Esophagus squamous epithelium (tissue), 5 donors: ENCODE measurements at regions not wholly inside any gene's neighbourhood (a gene's known extent, or its start where the extent isn't known, plus 50 kb on each side); places are given as distances from the start of the nearest gene placed in this dataset.

Experiments used
- DNase-seq: peaks from one replicate; lab custom pipeline; 2025; lab: John Stamatoyannopoulos, UW
- H3K27ac ChIP-seq, 4 donors: fragments of 200-600 bp; sonication (generic); one replicate each; pipeline ENCODE4 v1.5.1; 2016 to 2019; ENCODE audit warnings: mild to moderate bottlenecking in 1 of 4
- H3K27me3 ChIP-seq, 4 donors: fragments of 200-600 bp; sonication (generic); 1 replicate in 3 of 4; 2 replicates in 1 of 4; pipeline versions ENCODE4 v1.5.1 to v1.6.0; 2017 to 2021; ENCODE audit warnings: antibody characterized with exemption in 1 of 4
- H3K36me3 ChIP-seq, 3 donors: fragments of 200-600 bp; sonication (generic); one replicate each; pipeline ENCODE4 v1.5.1; 2016 to 2019
- H3K4me1 ChIP-seq, 3 donors: fragments of 200-600 bp; sonication (generic); one replicate each; pipeline ENCODE4 v1.5.1; 2017 to 2019
- H3K4me3 ChIP-seq, 4 donors: fragments of 200-600 bp; sonication (generic); 1 replicate in 3 of 4; 2 replicates in 1 of 4; pipeline ENCODE4 v1.5.1; 2016 to 2019; ENCODE audit warnings: mild to moderate bottlenecking in 2 of 4, moderate library complexity in 1 of 4
- H3K9me3 ChIP-seq, 3 donors: fragments of 200-600 bp; sonication (generic); one replicate each; pipeline ENCODE4 v1.5.1; 2016 to 2019
- CTCF ChIP-seq, 6 experiments: fragments of 450-650 bp in 4 of 6; fragments of 200-600 bp in 2 of 6; sonication (generic) in 2 of 6; IDR thresholded peaks; one replicate each; pipeline ENCODE4 v1.5.1; 2016 to 2019; ENCODE audit warnings: antibody characterized with exemption in 6 of 6, mild to moderate bottlenecking in 4 of 6, moderate library complexity in 4 of 6
- POLR2A ChIP-seq, 4 donors: fragments of 450-650 bp; IDR thresholded peaks; one replicate each; pipeline ENCODE4 v1.6.1; 2017; ENCODE audit warnings: antibody characterized with exemption in 4 of 4, mild to moderate bottlenecking in 4 of 4, moderate library complexity in 3 of 4
- WGBS, 2 donors: methylation state at CpG; one replicate each; pipeline ENCODE4 v1.1.5; 2018; 5-methylcytosine and 5-hydroxymethylcytosine counted together
- intact Hi-C: fragments of 100-400 bp; cut with DNase I; formaldehyde crosslinking; loops from one replicate; pipeline ENCODE4 v1.15.0; 2022
- donor health status: DM: yes; HTN: yes; CAD: no.

- Histone ChIP-seq H3K4me3 (no peak overlapping the region), H3K27ac (no peak overlapping the region), H3K9me3 (no peaks in the 10 kb centered on the region), H3K36me3 (no peaks in the 10 kb centered on the region), H3K27me3 (no peaks in the 10 kb centered on the region), H3K4me1 (no peaks in the 10 kb centered on the region)
- no peak for DNase-seq
- WGBS, 2 donors = 71 to 83% methylated on average over 4 of the region's 4 CpGs
- no peak for TF ChIP-seq CTCF (IDR thresholded peaks at IDR 0.05)
- no peak for TF ChIP-seq POLR2A (IDR thresholded peaks at IDR 0.05)
- intact Hi-C loops = no loop called here
Observed at GRCh38 chr7:10083766-10084165, 889.9 kb upstream of the PHF14 start.

- no peaks in the 10 kb centered on the region for H3K27me3 ChIP-seq
- no peak overlapping the region for H3K27ac ChIP-seq
- DNase-seq = no peak
- H3K4me3 ChIP-seq = no peak overlapping the region
- no peaks in the 10 kb centered on the region for H3K9me3 ChIP-seq
- TF ChIP-seq POLR2A (IDR thresholded peaks at IDR 0.05) = no peak
- no peak for TF ChIP-seq CTCF (IDR thresholded peaks at IDR 0.05)
- H3K36me3 ChIP-seq = no peaks in the 10 kb centered on the region
- 84 to 91% methylated on average over 5 to 9 of the region's 9 CpGs for WGBS, 2 donors
- intact Hi-C loops = no loop called here
- no peaks in the 10 kb centered on the region for H3K4me1 ChIP-seq
Observed at GRCh38 chr7:10085231-10085630, 888.4 kb upstream of the PHF14 start.

- no peak for DNase-seq
- no peaks in the 10 kb centered on the region for H3K4me1 ChIP-seq
- TF ChIP-seq POLR2A (IDR thresholded peaks at IDR 0.05) (no peak), CTCF (IDR thresholded peaks at IDR 0.05) (no peak)
- 64 to 72% methylated on average over 2 of the region's 2 CpGs for WGBS, 2 donors
- H3K27ac ChIP-seq = no peak overlapping the region
- H3K27me3 ChIP-seq = no peaks in the 10 kb centered on the region
- H3K9me3 ChIP-seq = no peaks in the 10 kb centered on the region
- no peak overlapping the region for H3K4me3 ChIP-seq
- no peaks in the 10 kb centered on the region for H3K36me3 ChIP-seq
- intact Hi-C loops = no loop called here
Observed at GRCh38 chr7:10100572-10100971, 873.1 kb upstream of the PHF14 start.

- WGBS, 2 donors = 59 to 83% methylated on average over 2 of the region's 2 CpGs
- no peaks in the 10 kb centered on the region for H3K4me1 ChIP-seq
- TF ChIP-seq CTCF (IDR thresholded peaks at IDR 0.05) = no peak
- no peak for TF ChIP-seq POLR2A (IDR thresholded peaks at IDR 0.05)
- no peak overlapping the region for H3K27ac ChIP-seq
- no peaks in the 10 kb centered on the region for H3K27me3 ChIP-seq
- intact Hi-C loops = no loop called here
- no peak for DNase-seq
- H3K4me3 ChIP-seq = no peak overlapping the region
- no peaks in the 10 kb centered on the region for H3K36me3 ChIP-seq
- no peaks in the 10 kb centered on the region for H3K9me3 ChIP-seq
Observed at GRCh38 chr7:10101351-10101750, 872.3 kb upstream of the PHF14 start.

GRCh38 chr7:10104292-10104691 lies 869.4 kb upstream of the PHF14 start:
- H3K4me1 ChIP-seq = no peaks in the 10 kb centered on the region
- no peak for TF ChIP-seq CTCF (IDR thresholded peaks at IDR 0.05)
- no peak for TF ChIP-seq POLR2A (IDR thresholded peaks at IDR 0.05)
- DNase-seq = no peak
- no peaks in the 10 kb centered on the region for H3K27me3 ChIP-seq
- no peak overlapping the region for H3K27ac ChIP-seq
- intact Hi-C loops = no loop called here
- WGBS, 2 donors = 78 to 79% methylated on average over 3 of the region's 3 CpGs
- no peaks in the 10 kb centered on the region for H3K9me3 ChIP-seq
- H3K4me3 ChIP-seq = no peak overlapping the region
- no peaks in the 10 kb centered on the region for H3K36me3 ChIP-seq
